Epithelial cell of esophagus (primary cell): ENCODE measurements at regions not wholly inside any gene's neighbourhood (a gene's known extent, or its start where the extent isn't known, plus 50 kb on each side); places are given as distances from the start of the nearest gene placed in this dataset.

Source experiments
- DNase-seq: peaks from one replicate; pipeline ENCODE4 v3.0.0; 2010; ENCODE audit warnings: low read depth
- H3K4me3 ChIP-seq: 2 replicates; pipeline ENCODE4 v1.5.1; 2011; ENCODE audit warnings: mild to moderate bottlenecking, low read length, control low read depth
- CTCF ChIP-seq: IDR thresholded peaks from 2 replicates; pipeline ENCODE4 v1.5.1; 2011; ENCODE audit warnings: low read depth, mild to moderate bottlenecking, low read length, control low read depth, inconsistent platforms; ENCODE audit not compliant: insufficient read depth; ENCODE audit errors: missing control alignments

- TF ChIP-seq CTCF, result no peak
- no peak overlapping the region for H3K4me3 ChIP-seq
- DNase-seq, result no peak
These were observed 61.9 kb upstream of the GSE1 start for GRCh38 chr16:85550953-85551924.

DNA sequence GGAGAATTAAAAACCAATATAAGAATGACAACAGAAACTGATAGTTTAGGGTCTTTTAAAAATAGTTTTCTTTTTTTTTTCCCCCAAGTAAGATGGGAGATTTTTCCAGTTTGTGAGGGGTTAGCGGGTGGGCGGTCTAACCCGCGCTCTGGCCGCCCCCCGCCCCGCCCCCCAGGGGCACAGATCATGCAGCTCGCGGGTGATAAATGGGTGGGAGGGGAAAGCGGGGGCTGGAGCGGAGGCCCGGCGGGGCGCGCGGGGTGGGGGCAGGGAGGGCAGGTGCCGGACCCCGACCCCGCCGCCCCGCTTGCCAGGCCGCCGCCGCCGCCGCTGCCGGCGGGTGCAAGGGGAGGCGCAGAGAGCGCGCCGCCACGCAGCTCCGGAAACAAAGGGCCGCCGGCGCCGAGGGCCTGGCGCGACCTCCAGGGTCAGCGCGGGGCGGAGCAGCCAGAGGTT, 60.1 kb upstream of the GSE1 start:
- TF ChIP-seq CTCF, result no peak
- DNase-seq, result no peak
- H3K4me3 ChIP-seq, result peak overlapping the region; percentile 69

GRCh38 chr16:85553436-85554113, 59.5 kb upstream of the GSE1 start:
- peak overlapping the region; percentile 69 for H3K4me3 ChIP-seq
- DNase-seq, result peak; percentile 42
- TF ChIP-seq CTCF, result no peak

DNA sequence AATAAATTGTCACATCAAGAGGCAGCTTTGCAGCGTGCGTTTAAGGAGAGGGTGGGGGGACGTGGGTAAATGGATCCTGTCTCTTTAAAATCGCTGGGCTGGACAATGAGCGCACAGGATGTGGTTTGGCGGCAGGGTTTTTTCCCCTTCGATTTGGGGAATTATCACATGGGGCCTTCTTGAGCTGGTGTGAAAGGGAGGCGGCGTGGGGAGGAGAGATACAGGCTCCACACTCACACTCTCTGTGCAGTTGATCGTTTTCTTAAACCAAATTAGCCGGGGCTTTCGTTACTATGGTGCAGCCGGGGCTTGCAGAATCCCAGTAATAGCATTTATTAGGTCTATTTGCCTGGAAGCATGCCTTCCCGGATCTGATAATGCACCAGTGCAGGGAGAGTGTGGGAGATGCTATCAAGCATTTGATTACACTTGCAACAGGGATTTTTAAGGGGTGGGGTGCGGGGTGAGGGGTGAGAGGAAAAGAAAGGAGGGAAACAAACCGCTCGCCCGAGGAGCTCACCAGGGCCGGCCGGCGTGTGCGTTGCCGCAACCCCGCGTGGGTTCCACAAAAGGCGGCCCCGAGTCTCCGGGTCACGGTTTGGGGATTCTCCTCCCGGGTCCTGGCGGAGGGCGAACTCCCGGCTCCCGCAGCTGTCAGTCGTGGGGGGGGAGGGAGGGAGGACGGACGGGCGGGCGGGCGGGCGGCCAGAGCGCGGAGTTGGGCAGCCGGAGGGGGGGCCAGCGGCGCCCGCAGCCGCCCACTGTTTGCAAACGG, 58.8 kb upstream of the GSE1 start:
- no peak for TF ChIP-seq CTCF
- peak; percentile 69 for DNase-seq

DNA sequence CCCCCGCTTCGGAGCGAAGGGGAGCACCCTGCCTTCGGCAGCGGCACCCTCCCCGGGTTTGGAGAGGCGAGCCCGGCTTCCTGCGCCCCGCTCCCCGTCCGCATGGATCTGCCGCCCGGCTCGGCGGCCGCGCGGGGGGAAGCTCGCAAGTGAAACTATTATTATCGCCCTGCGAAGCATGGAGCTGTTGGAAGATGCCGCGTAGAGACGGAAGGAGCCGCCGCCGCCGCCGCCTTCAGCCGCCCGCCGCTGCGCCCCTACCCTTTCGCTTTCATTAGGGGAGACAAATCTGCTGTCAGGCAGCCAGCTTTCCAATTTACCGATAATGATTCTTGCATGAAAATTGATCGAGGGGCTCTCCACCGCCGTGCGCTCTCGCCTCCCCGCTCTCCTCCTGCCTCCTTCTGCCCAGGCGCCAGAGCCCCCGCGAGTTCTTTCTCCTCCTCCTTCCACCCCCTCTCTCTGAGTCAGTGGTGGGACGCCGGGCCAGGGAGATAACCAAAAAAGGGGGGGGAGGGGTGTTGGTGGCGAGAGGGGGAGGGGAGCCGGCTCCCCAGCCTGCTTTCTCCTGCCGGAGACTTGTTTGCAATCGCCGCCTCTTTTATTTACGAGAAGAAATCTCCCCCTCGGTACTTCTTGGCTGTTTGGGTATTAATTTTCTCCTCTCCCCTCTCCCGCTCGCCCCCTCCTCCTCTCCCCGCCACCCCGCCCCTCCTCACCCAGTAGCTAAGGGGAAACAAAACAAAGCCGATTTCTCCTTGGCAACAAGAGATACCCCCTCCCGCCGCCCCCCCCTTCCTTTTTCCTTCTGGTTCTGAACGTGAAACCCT, 58.0 kb upstream of the GSE1 start:
- peak overlapping the region; percentile 69 for H3K4me3 ChIP-seq
- TF ChIP-seq CTCF, result no peak
- peak; percentile 67 for DNase-seq

More for the DNA sequence above, 58.8 kb upstream of the GSE1 start:
- peak overlapping the region; percentile 69 for H3K4me3 ChIP-seq
